H9 (cell line): ENCODE measurements at regions not wholly inside any gene's neighbourhood (a gene's known extent, or its start where the extent isn't known, plus 50 kb on each side); places are given as distances from the start of the nearest gene placed in this dataset.
"Not testable (repeated sequence)": the region's sequence is repeated elsewhere in the genome, so short reads cannot be mapped to it uniquely, and the experiment has no call there.

Source experiments
- DNase-seq: peaks from one replicate; pipeline ENCODE4 v3.0.0-alpha.2; 2017
- H2AFZ ChIP-seq: one replicate; pipeline ENCODE4 v1.6.1; 2013; ENCODE audit warnings: mild to moderate bottlenecking, low read length, control low read depth, moderate library complexity
- H2AK5ac ChIP-seq: 2 replicates; pipeline ENCODE4 v1.6.1; 2013; ENCODE audit warnings: low read length, control low read depth, mixed read lengths; ENCODE audit not compliant: insufficient read length
- H2BK120ac ChIP-seq: one replicate; pipeline ENCODE4 v1.6.1; 2013; ENCODE audit warnings: low read depth, mild to moderate bottlenecking, low read length, control low read depth, inconsistent platforms; ENCODE audit not compliant: poor library complexity, severe bottlenecking
- H2BK12ac ChIP-seq: 2 replicates; pipeline ENCODE4 v1.6.1; 2013; ENCODE audit warnings: low read length, control low read depth, mixed read lengths, low read depth; ENCODE audit not compliant: insufficient read length
- H2BK15ac ChIP-seq: 2 replicates; pipeline ENCODE4 v1.6.1; 2013; ENCODE audit warnings: low read depth, low read length, control low read depth
- H2BK20ac ChIP-seq: one replicate; pipeline ENCODE4 v1.6.1; 2013; ENCODE audit warnings: low read depth, mild to moderate bottlenecking, low read length, control low read depth, inconsistent platforms; ENCODE audit not compliant: poor library complexity, severe bottlenecking
- H2BK5ac ChIP-seq: 2 replicates; pipeline ENCODE4 v1.6.1; 2013; ENCODE audit warnings: low read length, control low read depth, mixed read lengths; ENCODE audit not compliant: insufficient read length
- H3K14ac ChIP-seq: 2 replicates; pipeline ENCODE4 v1.6.1; 2013; ENCODE audit warnings: low read length, control low read depth; ENCODE audit not compliant: insufficient read depth
- H3K18ac ChIP-seq: 2 replicates; pipeline ENCODE4 v1.6.1; 2013; ENCODE audit warnings: low read depth, mild to moderate bottlenecking, mixed read lengths, low read length, control low read depth; ENCODE audit not compliant: insufficient read length
- H3K23ac ChIP-seq: 2 replicates; pipeline ENCODE4 v1.6.1; 2013; ENCODE audit warnings: low read length, control low read depth, mixed read lengths, low read depth; ENCODE audit not compliant: insufficient read length
- H3K23me2 ChIP-seq: 2 replicates; pipeline ENCODE4 v1.6.1; 2013; ENCODE audit warnings: low read depth, mild to moderate bottlenecking, mixed read lengths, low read length, control low read depth; ENCODE audit not compliant: insufficient read length, poor library complexity, severe bottlenecking
- H3K27ac ChIP-seq: 2 replicates; pipeline ENCODE4 v1.5.1; 2013; ENCODE audit warnings: low read length, control low read depth, mixed read lengths, low read depth; ENCODE audit not compliant: insufficient read length
- H3K27me3 ChIP-seq: 2 replicates; pipeline ENCODE4 v1.6.1; 2013; ENCODE audit warnings: low read length, control low read depth, inconsistent platforms; ENCODE audit not compliant: insufficient read depth
- H3K4ac ChIP-seq: 2 replicates; pipeline ENCODE4 v1.6.1; 2013; ENCODE audit warnings: low read depth, mild to moderate bottlenecking, control low read depth, inconsistent platforms, low read length, moderate library complexity
- H3K4me1 ChIP-seq: 2 replicates; pipeline ENCODE4 v1.6.1; 2013; ENCODE audit warnings: low read length, control low read depth, inconsistent platforms; ENCODE audit not compliant: insufficient read depth
- H3K4me2 ChIP-seq: 2 replicates; pipeline ENCODE4 v1.6.1; 2013; ENCODE audit warnings: low read length, control low read depth, mixed read lengths; ENCODE audit not compliant: insufficient read length, insufficient read depth
- H3K56ac ChIP-seq: 2 replicates; pipeline ENCODE4 v1.6.1; 2013; ENCODE audit warnings: low read depth, mild to moderate bottlenecking, mixed read lengths, low read length, control low read depth; ENCODE audit not compliant: insufficient read length
- H3K79me1 ChIP-seq: 2 replicates; pipeline ENCODE4 v1.6.1; 2013; ENCODE audit warnings: low read depth, mild to moderate bottlenecking, moderate library complexity, low read length, control low read depth, inconsistent platforms; ENCODE audit not compliant: insufficient read depth, poor library complexity, severe bottlenecking
- H3K79me2 ChIP-seq: 2 replicates; pipeline ENCODE4 v1.6.1; 2013; ENCODE audit warnings: low read length, control low read depth, inconsistent platforms; ENCODE audit not compliant: insufficient read depth
- H3K9ac ChIP-seq: 2 replicates; pipeline ENCODE4 v1.6.1; 2013; ENCODE audit warnings: low read length, control low read depth, mixed read lengths; ENCODE audit not compliant: insufficient read length; ENCODE audit errors: extremely low read depth
- H3K9me3 ChIP-seq: one replicate; pipeline ENCODE4 v1.6.1; 2013; ENCODE audit warnings: low read depth, low read length, inconsistent platforms; ENCODE audit not compliant: control insufficient read depth
- H3T11ph ChIP-seq: one replicate; pipeline ENCODE4 v1.6.1; 2013; ENCODE audit warnings: mild to moderate bottlenecking, low read length, control low read depth, inconsistent platforms
- H4K20me1 ChIP-seq: one replicate; pipeline ENCODE4 v1.6.1; 2013; ENCODE audit not compliant: control insufficient read depth, insufficient read length, insufficient read depth
- H4K5ac ChIP-seq: 2 replicates; pipeline ENCODE4 v1.6.1; 2013; ENCODE audit warnings: low read depth, mild to moderate bottlenecking, mixed read lengths, low read length, control low read depth; ENCODE audit not compliant: insufficient read length
- H4K8ac ChIP-seq: replicated peaks from 2 replicates; pipeline ENCODE4 v1.6.1; 2013; ENCODE audit warnings: low read length, control low read depth, mixed read lengths, low read depth; ENCODE audit not compliant: insufficient read length
- H4K91ac ChIP-seq: 2 replicates; pipeline ENCODE4 v1.6.1; 2013; ENCODE audit warnings: low read depth, mild to moderate bottlenecking, moderate library complexity, mixed read lengths, low read length, control low read depth; ENCODE audit not compliant: insufficient read length
- H3K27ac Mint-ChIP-seq, 3 experiments: 2 replicates in 2 of 3; 3 replicates in 1 of 3; pipeline ENCODE4 v1.8.0; 2020 to 2021; ENCODE audit warnings: mixed read lengths in 3 of 3, mild to moderate bottlenecking in 1 of 3, moderate library complexity in 1 of 3
- H3K27me3 Mint-ChIP-seq: 2 replicates; pipeline ENCODE4 v1.8.0; 2021; ENCODE audit warnings: low read depth, mild to moderate bottlenecking, moderate library complexity, mixed read lengths
- H3K36me3 Mint-ChIP-seq, 3 experiments: 2 replicates in 2 of 3; 3 replicates in 1 of 3; pipeline ENCODE4 v1.8.0; 2020 to 2021; ENCODE audit warnings: low read depth in 3 of 3, mixed read lengths in 3 of 3; ENCODE audit not compliant: insufficient read depth in 1 of 3
- H3K4me1 Mint-ChIP-seq, 2 experiments: 2 replicates each; pipeline ENCODE4 v1.8.0; 2020; ENCODE audit warnings: mixed read lengths in 2 of 2
- H3K4me3 Mint-ChIP-seq, 2 experiments: 2 replicates in 1 of 2; 3 replicates in 1 of 2; pipeline ENCODE4 v1.8.0; 2020 to 2021; ENCODE audit warnings: mild to moderate bottlenecking in 2 of 2, mixed read lengths in 2 of 2, moderate library complexity in 1 of 2
- H3K9me3 Mint-ChIP-seq, 2 experiments: 2 replicates in 1 of 2; 3 replicates in 1 of 2; pipeline ENCODE4 v1.8.0; 2020; ENCODE audit warnings: mild to moderate bottlenecking in 2 of 2, mixed read lengths in 2 of 2, moderate library complexity in 1 of 2
- CTCF ChIP-seq: fragments of 200-600 bp; sonication (generic); conservative IDR thresholded peaks from 3 replicates; pipeline ENCODE4 v1.8.0; 2021; ENCODE audit warnings: antibody characterized with exemption, mild to moderate bottlenecking
- WGBS: extraction: QIAGEN DNeasy Blood & Tissue Kit; methylation state at CpG from one replicate; pipeline ENCODE4 v1.1.7; 2013; ENCODE audit warnings: missing lambda C conversion rate, low lambda C conversion rate, mixed read lengths; ENCODE audit not compliant: insufficient read length; ENCODE audit errors: extremely low coverage; 5-methylcytosine and 5-hydroxymethylcytosine counted together

GRCh38 chr7:89607792-89608191 is 546.5 kb upstream of the STEAP1 start:
- no peak overlapping the region for H2BK5ac ChIP-seq
- H2AFZ ChIP-seq: no peak overlapping the region
- Mint-ChIP-seq H3K4me1 (peaks cover 9 to 16% of the 10 kb centered on the region in 2 experiments), H3K27me3 (no peaks in the 10 kb centered on the region), H3K27ac (peak overlapping the region in 1 of 3 experiments; percentile 82; a peak in 1 of 7 replicates), H3K4me3 (no peak overlapping the region; a peak in 1 of 5 replicates), H3K36me3 (no peaks in the 10 kb centered on the region; a peak in 1 of 7 replicates), H3K9me3 (peaks cover 2 to 6% of the 10 kb centered on the region in 2 experiments; a peak in 2 of 5 replicates)
- H2AK5ac ChIP-seq: no peak overlapping the region
- no peaks in the 10 kb centered on the region for H3K23me2 ChIP-seq
- no peaks in the 10 kb centered on the region for H4K20me1 ChIP-seq
- H3K79me2 ChIP-seq: no peaks in the 10 kb centered on the region
- H3T11ph ChIP-seq: no peak overlapping the region
- H3K23ac ChIP-seq: no peak overlapping the region
- no peak overlapping the region for H4K5ac ChIP-seq
- no peak overlapping the region for H2BK120ac ChIP-seq
- no peaks in the 10 kb centered on the region for H3K9me3 ChIP-seq
- H3K4me1 ChIP-seq: no peaks in the 10 kb centered on the region; the same call in 1 of the 2 replicates
- TF ChIP-seq CTCF: no peak
- no peak overlapping the region for H2BK20ac ChIP-seq
- no peak overlapping the region for H2BK12ac ChIP-seq
- H3K27ac ChIP-seq: no peak overlapping the region
- H3K18ac ChIP-seq: no peak overlapping the region
- H4K91ac ChIP-seq: no peak overlapping the region
- no peak overlapping the region; the same call in 1 of the 2 replicates for H3K14ac ChIP-seq
- no peak overlapping the region for H3K56ac ChIP-seq
- no peak overlapping the region for H4K8ac ChIP-seq
- H3K4me2 ChIP-seq: no peak overlapping the region
- no peak overlapping the region for H3K4ac ChIP-seq
- H2BK15ac ChIP-seq: no peak overlapping the region
- DNase-seq: no peak
- no peaks in the 10 kb centered on the region for H3K27me3 ChIP-seq
- H3K79me1 ChIP-seq: no peaks in the 10 kb centered on the region
- H3K9ac ChIP-seq: no peak overlapping the region

- H3K56ac ChIP-seq, H2AK5ac ChIP-seq, H3K36me3 Mint-ChIP-seq, H3K27me3 Mint-ChIP-seq, H3K18ac ChIP-seq, H3K14ac ChIP-seq, H4K5ac ChIP-seq, H3K23ac ChIP-seq, H3K9ac ChIP-seq, H3K9me3 ChIP-seq, H3K9me3 Mint-ChIP-seq, H3K4ac ChIP-seq, H2BK5ac ChIP-seq, H3K27me3 ChIP-seq, H2BK20ac ChIP-seq, H3T11ph ChIP-seq, H2BK12ac ChIP-seq, H3K4me1 ChIP-seq, H3K4me2 ChIP-seq, H3K23me2 ChIP-seq, H3K27ac ChIP-seq, H3K4me1 Mint-ChIP-seq, H3K27ac Mint-ChIP-seq, H4K91ac ChIP-seq, H2BK120ac ChIP-seq, H3K79me1 ChIP-seq, H3K4me3 Mint-ChIP-seq, H4K20me1 ChIP-seq, H4K8ac ChIP-seq, H2BK15ac ChIP-seq, H3K79me2 ChIP-seq, DNase-seq, H2AFZ ChIP-seq: not testable (repeated sequence)
- WGBS: no CpG with 5 or more reads among the region's 6 CpGs
These were observed 537.4 kb upstream of the STEAP1 start for GRCh38 chr7:89616829-89617228.
